HG02642 (cell line): ENCODE measurements at regions not wholly inside any gene's neighbourhood (a gene's known extent, or its start where the extent isn't known, plus 50 kb on each side); places are given as distances from the start of the nearest gene placed in this dataset.

Experiments
- ATAC-seq: cut with Tn5 transposase; IDR thresholded peaks from one replicate; pipeline ENCODE4 v1.9.1; 2021; ENCODE audit warnings: mild to moderate bottlenecking; ENCODE audit not compliant: unreplicated experiment, poor library complexity

DNA sequence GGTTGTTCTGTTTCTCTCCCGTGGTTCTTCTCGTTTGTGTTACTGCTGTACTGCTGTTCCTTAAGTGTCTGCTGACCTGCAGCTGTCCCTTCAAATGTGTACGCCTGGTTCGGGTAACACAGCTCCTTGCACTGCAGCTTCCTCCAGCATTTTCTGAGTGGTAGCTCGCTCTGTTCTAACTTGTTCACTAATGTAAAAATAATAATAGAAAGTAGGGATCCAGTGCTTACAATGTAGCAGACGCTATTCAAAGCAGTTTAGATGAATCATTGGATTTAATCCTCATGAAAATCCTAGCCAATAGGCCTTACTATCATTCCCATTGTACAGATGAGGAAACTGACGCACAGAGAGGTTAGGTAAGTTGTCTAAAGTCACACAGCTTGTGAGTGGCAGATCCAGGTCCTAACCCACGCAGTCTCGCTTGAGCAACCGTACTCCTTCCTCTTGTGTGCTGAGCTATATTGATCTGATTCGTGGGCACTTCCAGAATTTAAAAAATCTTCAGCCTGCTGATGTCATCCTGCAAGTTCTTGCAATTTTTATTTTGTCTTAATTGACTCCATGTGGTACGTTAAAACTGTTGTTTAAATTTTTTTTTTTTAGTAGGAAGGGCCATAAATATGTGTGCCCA is 448.2 kb upstream of the FAT1 start:
- ATAC-seq = no peak

GRCh38 chr4:187172340-187172761 is 448.7 kb upstream of the FAT1 start:
- ATAC-seq = no peak

DNA sequence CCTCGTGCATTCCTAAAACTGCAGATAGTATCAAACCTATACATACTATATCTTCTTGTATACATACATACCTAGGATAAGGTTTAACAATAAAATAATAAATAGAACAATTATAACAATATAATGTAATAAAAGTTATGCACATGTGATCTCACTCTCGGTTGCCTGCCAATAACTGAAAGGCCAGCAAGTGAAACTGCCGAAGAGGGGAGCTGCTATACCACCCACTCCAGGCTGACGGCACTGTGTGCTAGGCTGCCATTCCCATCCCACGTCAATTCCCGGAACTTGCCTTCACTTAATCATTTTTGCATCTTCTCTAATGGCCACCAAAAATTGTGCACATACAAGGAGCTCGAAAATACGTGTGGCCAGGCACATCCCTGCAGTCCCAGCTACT is 451.1 kb upstream of the FAT1 start:
- no peak for ATAC-seq

- no peak for ATAC-seq
Observed at GRCh38 chr4:187175197-187175596, 451.5 kb upstream of the FAT1 start.

DNA sequence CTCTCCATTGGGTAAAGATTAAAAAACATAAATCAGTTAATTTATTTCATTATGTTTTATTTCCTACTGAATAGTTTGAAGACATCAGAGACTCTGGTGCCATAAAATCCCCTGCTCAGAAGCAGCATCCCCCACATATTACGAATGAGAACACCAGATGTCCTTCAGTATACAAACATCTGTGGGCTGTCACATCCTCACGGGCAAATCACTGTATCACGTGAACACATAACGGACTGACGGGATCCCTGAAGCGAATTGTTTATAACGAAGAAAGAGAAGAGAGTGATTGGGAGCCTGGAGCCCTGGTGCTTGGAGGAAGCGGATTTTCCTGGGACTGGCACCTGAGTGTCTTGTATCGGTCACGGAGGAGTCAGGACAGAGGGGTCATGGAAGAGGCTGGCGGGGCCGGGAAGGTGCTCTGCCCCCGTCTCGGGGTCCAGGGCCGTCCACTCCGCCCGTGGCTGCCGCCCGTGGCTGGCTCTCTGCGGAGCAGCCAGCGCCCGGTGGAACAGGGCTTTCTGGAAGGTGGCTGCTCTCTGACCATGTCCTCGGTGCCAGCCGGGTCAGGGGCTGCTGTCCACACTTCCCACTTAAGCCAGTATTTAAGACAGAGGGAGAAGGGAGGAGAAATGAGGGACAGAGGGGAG is 452.7 kb upstream of the FAT1 start:
- no peak for ATAC-seq

DNA sequence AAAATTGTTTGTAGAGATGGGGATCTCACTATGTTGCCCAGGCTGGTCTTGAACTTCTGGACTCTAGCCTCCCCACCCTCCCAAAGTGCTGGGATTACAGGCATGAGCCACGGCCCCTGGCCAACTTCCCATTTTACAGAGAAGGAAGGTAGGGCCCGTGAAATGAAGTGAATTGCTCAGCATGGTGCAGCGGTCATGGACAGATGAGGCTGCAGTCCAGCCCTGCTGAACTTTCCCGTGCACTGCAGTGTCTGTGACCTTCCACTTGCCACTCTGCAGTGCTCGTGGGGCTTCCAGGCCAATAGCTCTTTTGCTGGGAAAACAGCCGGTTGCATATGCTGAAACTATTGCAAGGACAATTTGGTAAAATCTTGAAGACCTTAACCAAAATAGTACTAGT is 454.4 kb upstream of the FAT1 start:
- no peak for ATAC-seq

DNA sequence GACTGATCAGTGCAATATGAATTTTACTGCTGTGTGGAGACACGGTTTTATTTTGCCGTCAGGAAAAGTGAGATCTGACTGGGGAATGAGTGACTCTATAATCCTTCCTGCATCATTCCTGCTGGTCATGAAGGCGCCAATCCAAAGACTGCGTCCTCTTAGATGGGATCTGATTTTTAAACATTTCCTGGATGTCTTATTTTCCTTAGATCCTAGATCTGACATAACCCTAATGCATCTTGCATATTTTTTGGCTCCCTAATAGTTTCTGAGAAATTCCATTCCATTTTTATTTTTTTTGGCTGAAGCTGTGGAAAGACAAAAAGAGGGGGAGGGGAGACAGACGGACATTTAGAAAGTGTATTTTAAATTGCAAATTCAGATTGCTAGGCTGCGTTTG is 454.9 kb upstream of the FAT1 start:
- no peak for ATAC-seq

DNA sequence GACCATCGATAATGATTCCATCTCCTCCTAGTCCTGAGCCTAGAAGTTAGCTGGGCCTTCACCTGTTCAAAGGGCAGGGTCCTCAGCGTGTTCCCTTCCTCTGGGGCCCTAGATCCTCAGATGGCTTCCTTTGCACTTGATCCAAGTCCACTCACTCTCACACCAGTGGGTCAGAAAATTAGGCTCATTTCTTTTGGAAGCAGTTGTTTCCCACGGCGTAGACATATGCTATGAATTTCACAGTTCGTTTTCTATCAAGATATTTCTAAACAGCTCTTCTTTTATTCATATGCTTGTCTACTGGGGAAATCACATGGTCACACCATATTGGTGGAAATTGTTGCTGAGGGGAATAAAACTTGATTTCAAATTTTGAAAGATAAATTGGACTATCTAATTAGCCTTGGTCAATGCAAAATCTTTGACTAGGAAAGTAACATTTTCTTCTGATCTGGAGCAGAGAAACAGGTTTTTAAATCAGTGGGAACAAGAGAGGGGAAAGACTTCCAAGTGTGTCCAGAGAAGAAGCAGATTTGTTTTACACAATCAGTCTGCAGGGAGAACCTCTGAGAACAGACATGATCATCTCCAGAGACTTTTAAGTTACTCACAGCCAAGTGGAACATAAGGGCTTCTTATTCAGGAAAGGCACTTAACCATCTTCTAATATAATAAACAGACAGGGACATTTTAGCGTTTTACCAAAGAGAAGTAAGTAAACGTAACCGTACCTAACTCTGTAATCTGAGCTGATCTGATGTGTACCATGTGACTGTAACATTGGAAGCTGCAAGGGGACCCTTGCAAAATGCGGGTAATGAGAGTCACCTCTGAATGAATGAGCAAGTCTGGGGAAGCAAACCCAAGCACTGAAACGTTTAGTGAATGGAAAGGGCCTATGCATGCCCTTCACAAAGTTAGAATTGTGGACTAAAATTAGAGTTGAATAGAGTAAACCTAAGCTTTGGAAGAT is 455.7 kb upstream of the FAT1 start:
- ATAC-seq = no peak

GRCh38 chr4:187181054-187181453 is 457.4 kb upstream of the FAT1 start:
- no peak for ATAC-seq

DNA sequence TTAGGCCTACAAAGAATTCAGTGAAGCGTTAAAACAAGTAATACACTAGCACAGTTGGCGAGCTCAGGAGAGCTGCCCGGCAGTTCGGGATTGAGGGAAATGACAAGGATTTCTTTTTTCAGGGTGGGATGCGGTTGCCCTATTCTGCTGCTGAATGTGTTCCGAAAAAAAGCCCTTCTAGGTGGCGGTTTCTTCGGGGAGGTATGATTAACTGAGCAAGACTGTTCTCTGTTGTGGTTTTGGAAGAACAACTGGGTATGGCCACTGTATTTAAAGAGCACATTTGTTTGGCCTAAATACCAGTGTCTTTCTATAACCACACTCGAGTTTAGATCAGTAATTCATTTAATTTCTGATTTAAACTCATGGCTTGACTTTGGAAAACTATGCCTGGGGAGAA is 459.7 kb upstream of the FAT1 start:
- ATAC-seq = no peak

DNA sequence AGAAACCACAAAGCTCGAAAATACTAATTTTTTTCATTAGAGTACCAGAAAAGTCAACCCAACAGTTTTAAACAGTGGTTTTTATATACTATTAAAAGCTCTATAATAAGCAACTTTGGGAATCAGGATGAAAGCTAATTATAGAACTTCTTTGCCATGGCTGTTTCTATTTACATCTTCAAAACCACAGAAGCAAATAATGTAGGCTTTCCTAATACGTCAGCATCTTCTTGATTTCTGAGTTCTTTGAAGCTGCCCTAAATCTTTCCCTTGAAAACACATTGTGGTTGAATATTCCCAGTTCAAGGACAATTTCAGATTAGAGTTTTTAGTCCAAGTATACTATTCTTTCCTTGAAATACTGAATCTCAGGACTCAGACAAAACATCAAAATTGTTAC is 460.2 kb upstream of the FAT1 start:
- no peak for ATAC-seq

DNA sequence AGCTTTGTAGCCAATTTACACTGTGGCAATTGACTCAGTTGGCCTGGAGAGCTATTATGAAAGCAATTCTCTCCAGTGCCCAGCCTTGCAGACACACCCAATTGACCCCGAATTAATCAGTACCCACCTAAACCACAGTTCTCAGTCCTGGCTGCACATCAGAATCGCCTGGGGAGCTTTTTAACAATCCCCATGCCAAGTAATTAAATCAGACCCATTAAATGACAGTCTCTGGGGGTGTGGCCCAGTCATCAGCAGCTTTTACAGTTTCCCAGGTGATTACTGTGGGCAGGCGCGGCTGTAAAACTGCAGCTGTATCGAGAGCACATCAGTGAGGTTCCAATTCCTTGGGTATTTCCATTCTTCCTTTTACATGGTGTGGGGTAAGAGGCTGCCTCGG is 460.9 kb upstream of the FAT1 start:
- no peak for ATAC-seq

- no peak for ATAC-seq
Observed at GRCh38 chr4:187188118-187188517, 464.5 kb upstream of the FAT1 start.

DNA sequence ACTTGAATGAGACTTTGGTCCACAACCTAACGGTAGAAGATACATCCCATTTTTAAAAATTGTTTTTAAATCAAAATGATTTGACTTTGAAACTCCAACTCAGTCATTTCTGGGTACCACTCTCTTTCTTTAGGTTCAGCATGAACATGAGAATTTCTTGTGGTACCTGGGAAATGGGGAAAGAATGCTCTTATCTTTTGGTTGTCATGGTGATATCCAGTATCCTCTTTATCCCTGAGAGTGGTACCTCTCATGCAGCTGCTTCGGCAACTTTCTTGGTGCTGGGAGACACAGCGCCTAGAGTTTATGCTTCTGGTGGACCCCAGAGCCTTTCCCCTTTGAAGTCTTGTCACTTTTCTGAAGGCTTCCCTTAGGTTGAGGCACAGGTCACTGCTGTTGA is 465.1 kb upstream of the FAT1 start:
- no peak for ATAC-seq

GRCh38 chr4:187190390-187190789 is 466.7 kb upstream of the FAT1 start:
- no peak for ATAC-seq

GRCh38 chr4:187191676-187192075 is 468.0 kb upstream of the FAT1 start:
- no peak for ATAC-seq

GRCh38 chr4:187192266-187192665 is 468.6 kb upstream of the FAT1 start:
- ATAC-seq = no peak

- no peak for ATAC-seq
Observed at GRCh38 chr4:187193141-187193540, 469.5 kb upstream of the FAT1 start.

DNA sequence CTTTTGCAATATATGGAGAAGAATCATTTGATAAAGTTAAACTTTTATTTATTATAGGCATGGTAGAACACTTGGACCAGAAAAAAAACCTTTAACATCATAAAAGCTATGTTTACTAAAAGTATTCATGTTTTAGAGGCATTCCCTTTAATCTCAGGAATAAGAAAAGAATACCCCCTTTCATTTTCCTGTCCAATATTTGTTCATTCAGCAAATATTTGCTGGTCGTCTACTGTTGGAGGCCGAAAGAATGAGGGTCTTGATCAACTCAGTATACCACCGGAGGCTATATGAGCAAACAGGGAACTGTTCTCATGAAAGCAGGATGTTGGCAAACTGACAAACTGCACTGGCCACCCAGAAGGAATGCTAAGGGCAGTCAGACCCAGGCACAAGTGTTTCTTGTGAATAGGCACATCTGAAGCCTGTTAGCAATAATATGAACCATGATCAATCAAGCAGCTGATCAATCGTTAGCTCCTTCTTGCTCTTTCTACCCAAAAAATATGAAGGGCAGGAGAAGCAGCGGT is 480.8 kb upstream of the FAT1 start:
- ATAC-seq = no peak

- no peak for ATAC-seq
Observed at GRCh38 chr4:187207931-187208330, 484.3 kb upstream of the FAT1 start.

- ATAC-seq = no peak
Observed at GRCh38 chr4:187208651-187209050, 485.0 kb upstream of the FAT1 start.
